ENCODE measurements at regions not wholly inside any gene's neighbourhood (a gene's known extent, or its start where the extent isn't known, plus 50 kb on each side); places are given as distances from the start of the nearest gene placed in this dataset.

DNA sequence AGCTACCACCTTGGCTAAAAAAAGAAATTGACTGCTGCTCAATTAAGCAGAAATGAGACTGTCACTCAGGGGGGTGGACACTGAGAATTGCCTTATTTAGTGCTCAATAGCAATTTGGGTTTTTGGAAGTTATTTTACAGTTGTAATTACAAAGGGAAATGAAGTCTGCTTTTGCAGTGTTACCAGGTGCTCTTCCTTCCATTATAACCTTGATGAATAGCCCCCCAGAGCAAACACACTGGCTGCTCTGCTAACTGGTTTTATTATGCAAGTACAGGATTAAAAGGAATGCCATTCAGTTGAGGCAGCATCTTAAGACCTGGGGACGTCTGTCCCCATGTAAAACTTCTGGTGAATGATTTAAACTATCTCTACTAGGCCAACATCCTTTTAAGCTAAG is 191.0 kb downstream of the EVX1 start:
- peaks cover 3 to 6% of the 10 kb centered on the region in 2 experiments for H3K27me3 ChIP-seq (ENCODE audit: control insufficient read depth in 2 of 2, insufficient read depth in 2 of 2, low read length in 2 of 2)
- H3K9ac ChIP-seq (replicated peaks; ENCODE audit: extremely low read depth, insufficient read depth, low read length) = no peak overlapping the region
- H3K36me3 ChIP-seq (ENCODE audit: control insufficient read depth in 2 of 2, extremely low read depth in 1 of 2, insufficient read depth in 2 of 2, low read length in 2 of 2) = no peaks in the 10 kb centered on the region
- TF ChIP-seq MYC (IDR thresholded peaks at IDR 0.05; ENCODE audit: low read depth, low read length) (no peak), EZH2 (IDR thresholded peaks at IDR 0.05; ENCODE audit: borderline replicate concordance, low read depth, low read length, severe bottlenecking) (no peak), POLR2A (IDR thresholded peaks at IDR 0.05; ENCODE audit: low read depth, low read length) (no peak), JUN (IDR thresholded peaks at IDR 0.05; ENCODE audit: borderline replicate concordance, insufficient read depth, insufficient read length, low read depth) (no peak), GATA2 (IDR thresholded peaks at IDR 0.05; ENCODE audit: insufficient read depth, insufficient read length, low read depth, low read length) (no peak), POLR2AphosphoS5 (IDR thresholded peaks at IDR 0.05; ENCODE audit: insufficient read depth, low read depth, low read length) (no peak), FOS (IDR thresholded peaks at IDR 0.05; ENCODE audit: borderline replicate concordance, insufficient read depth, low read length) (no peak)
- TF ChIP-seq, protein P1, sequence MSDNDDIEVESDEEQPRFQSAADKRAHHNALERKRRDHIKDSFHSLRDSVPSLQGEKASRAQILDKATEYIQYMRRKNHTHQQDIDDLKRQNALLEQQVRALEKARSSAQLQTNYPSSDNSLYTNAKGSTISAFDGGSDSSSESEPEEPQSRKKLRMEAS (IDR thresholded peaks at IDR 0.05; ENCODE audit: insufficient read depth, insufficient read length) = no peak
- TF ChIP-seq, protein P2, sequence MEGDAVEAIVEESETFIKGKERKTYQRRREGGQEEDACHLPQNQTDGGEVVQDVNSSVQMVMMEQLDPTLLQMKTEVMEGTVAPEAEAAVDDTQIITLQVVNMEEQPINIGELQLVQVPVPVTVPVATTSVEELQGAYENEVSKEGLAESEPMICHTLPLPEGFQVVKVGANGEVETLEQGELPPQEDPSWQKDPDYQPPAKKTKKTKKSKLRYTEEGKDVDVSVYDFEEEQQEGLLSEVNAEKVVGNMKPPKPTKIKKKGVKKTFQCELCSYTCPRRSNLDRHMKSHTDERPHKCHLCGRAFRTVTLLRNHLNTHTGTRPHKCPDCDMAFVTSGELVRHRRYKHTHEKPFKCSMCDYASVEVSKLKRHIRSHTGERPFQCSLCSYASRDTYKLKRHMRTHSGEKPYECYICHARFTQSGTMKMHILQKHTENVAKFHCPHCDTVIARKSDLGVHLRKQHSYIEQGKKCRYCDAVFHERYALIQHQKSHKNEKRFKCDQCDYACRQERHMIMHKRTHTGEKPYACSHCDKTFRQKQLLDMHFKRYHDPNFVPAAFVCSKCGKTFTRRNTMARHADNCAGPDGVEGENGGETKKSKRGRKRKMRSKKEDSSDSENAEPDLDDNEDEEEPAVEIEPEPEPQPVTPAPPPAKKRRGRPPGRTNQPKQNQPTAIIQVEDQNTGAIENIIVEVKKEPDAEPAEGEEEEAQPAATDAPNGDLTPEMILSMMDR (IDR thresholded peaks at IDR 0.05; ENCODE audit: extremely low read depth in 1 of 2, insufficient read depth in 1 of 2, low read depth in 1 of 2, low read length in 2 of 2) = no peak
- ChIA-PET POLR2A (no interaction called here), CTCF (interaction anchor here (1.2 kb wide), 1 partner anchor 33 kb away, joined by 3 read pairs; no protein-coding TSS in a partner anchor)
- no peaks in the 10 kb centered on the region for H3K79me2 ChIP-seq (ENCODE audit: control insufficient read depth, insufficient read depth, low read length)
- no peak overlapping the region for H2AFZ ChIP-seq (ENCODE audit: low read depth, low read length)
- no TSS peak for BruUV-seq (replicated peaks)
- no peak overlapping the region for H3K4me2 ChIP-seq (ENCODE audit: insufficient read depth, low read length)
- H3K4me3 ChIP-seq (replicated peaks in 1 of 3; ENCODE audit: insufficient read depth in 1 of 3, low read depth in 1 of 3, low read length in 3 of 3) = no peak overlapping the region
- intact Hi-C loops (cut with micrococcal nuclease) = no loop called here
- no peaks in the 10 kb centered on the region for H3K9me3 ChIP-seq (replicated peaks; ENCODE audit: control insufficient read depth, insufficient read depth, low read length)
- dilution Hi-C loops (cut with MboI; ENCODE audit: extremely low pct_ligation_motif_present, low sequenced_read_pairs) = no loop called here
- no peaks in the 10 kb centered on the region for H3K4me1 ChIP-seq (ENCODE audit: control insufficient read depth, extremely low read depth, insufficient read depth, low read length)
- no peak overlapping the region for H3K27ac ChIP-seq (ENCODE audit: insufficient read depth, low read depth, low read length)
- H4K20me1 ChIP-seq (replicated peaks; ENCODE audit: control insufficient read depth, extremely low read depth, insufficient read depth, low read length) = no peaks in the 10 kb centered on the region
- no peaks in the 10 kb centered on the region for H3K9me1 ChIP-seq (replicated peaks; ENCODE audit: control insufficient read depth, extremely low read depth, insufficient read depth, low read length)
- FAIRE-seq (no peak), DNase-seq (ENCODE audit: low read depth, low spot score) (no peak)
